Fibroblast of skin of left biceps (primary cell): ENCODE measurements at regions not wholly inside any gene's neighbourhood (a gene's known extent, or its start where the extent isn't known, plus 50 kb on each side); places are given as distances from the start of the nearest gene placed in this dataset.
"Not testable (repeated sequence)": the region's sequence is repeated elsewhere in the genome, so short reads cannot be mapped to it uniquely, and the experiment has no call there.

ENCODE experiments used
- DNase-seq, 2 experiments: peaks; one replicate each; pipeline ENCODE4 v3.0.0-alpha.2; 2013; ENCODE audit warnings: low read depth in 2 of 2

GRCh38 chr22:22946131-22946530 is 58.5 kb downstream of the IGLL5 start:
- no peak for DNase-seq

GRCh38 chr22:22948651-22949571 is 61.3 kb downstream of the IGLL5 start:
- DNase-seq: peak; percentile 66 to 71

GRCh38 chr22:22949953-22950352 is 62.3 kb downstream of the IGLL5 start:
- no peak for DNase-seq

GRCh38 chr22:22951035-22951434 is 63.4 kb downstream of the IGLL5 start:
- no peak for DNase-seq

GRCh38 chr22:22952531-22953280 is 65.1 kb downstream of the IGLL5 start:
- DNase-seq: no peak

GRCh38 chr22:22953791-22954190 is 66.2 kb downstream of the IGLL5 start:
- no peak for DNase-seq

- no peak for DNase-seq
Measured at GRCh38 chr22:22954656-22955055, 67.0 kb downstream of the IGLL5 start.

- DNase-seq: no peak
Measured at GRCh38 chr22:22955276-22955798, 67.7 kb downstream of the IGLL5 start.

GRCh38 chr22:22955866-22956535 is 68.4 kb downstream of the IGLL5 start:
- peak; percentile 8 to 12 for DNase-seq

GRCh38 chr22:22957090-22957489 is 69.5 kb downstream of the IGLL5 start:
- no peak for DNase-seq

- DNase-seq: no peak
Measured at GRCh38 chr22:22958621-22959020, 71.0 kb downstream of the IGLL5 start.

GRCh38 chr22:22959147-22959827 is 71.7 kb downstream of the IGLL5 start:
- DNase-seq: peak; percentile 28 to 30

- no peak for DNase-seq
Measured at GRCh38 chr22:22960307-22960706, 72.7 kb downstream of the IGLL5 start.

- no peak for DNase-seq
Measured at GRCh38 chr22:22961574-22961973, 74.0 kb downstream of the IGLL5 start.

- no peak for DNase-seq
Measured at GRCh38 chr22:22968366-22968765, 80.8 kb downstream of the IGLL5 start.

- not testable (repeated sequence) for DNase-seq
Measured at GRCh38 chr22:22972605-22973004, 85.0 kb downstream of the IGLL5 start.

GRCh38 chr22:22973336-22973735 is 85.7 kb downstream of the IGLL5 start:
- DNase-seq: no peak

- DNase-seq: no peak
Measured at GRCh38 chr22:22974156-22974555, 86.5 kb downstream of the IGLL5 start.

GRCh38 chr22:22974795-22975580 is 87.4 kb downstream of the IGLL5 start:
- DNase-seq: no peak

- DNase-seq: no peak
Measured at GRCh38 chr22:22976033-22976922, 88.7 kb downstream of the IGLL5 start.
